ENCODE measurements at regions not wholly inside any gene's neighbourhood (a gene's known extent, or its start where the extent isn't known, plus 50 kb on each side); places are given as distances from the start of the nearest gene placed in this dataset.
A peak's percentile ranks its signal among the peaks of the same experiment; 100 is the strongest.

DNA sequence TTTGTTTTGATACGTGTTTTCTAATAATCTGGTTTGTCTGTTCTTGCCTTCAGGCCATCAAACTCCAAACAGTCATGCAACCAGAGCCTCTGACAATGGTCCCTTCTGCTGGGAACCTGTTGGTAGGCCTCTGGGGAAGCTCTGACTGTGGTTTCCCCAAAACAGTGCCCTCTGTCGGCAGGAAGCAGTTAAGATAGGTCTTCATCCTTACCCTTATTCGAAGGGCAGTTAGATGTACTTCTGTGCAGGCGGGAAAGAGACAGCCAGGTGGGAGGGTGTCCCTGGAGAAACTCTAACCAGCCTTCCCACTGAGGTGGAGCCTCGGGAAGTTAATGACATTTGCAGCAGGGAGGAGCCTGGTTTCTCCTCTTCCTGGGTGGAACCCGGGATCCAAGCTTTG is 81.6 kb upstream of the CHMP2B start:
- TF ChIP-seq JUN (IDR thresholded peaks at IDR 0.05; ENCODE audit: borderline replicate concordance, insufficient read depth, insufficient read length, low read depth) = no peak
- TF ChIP-seq, protein P1, sequence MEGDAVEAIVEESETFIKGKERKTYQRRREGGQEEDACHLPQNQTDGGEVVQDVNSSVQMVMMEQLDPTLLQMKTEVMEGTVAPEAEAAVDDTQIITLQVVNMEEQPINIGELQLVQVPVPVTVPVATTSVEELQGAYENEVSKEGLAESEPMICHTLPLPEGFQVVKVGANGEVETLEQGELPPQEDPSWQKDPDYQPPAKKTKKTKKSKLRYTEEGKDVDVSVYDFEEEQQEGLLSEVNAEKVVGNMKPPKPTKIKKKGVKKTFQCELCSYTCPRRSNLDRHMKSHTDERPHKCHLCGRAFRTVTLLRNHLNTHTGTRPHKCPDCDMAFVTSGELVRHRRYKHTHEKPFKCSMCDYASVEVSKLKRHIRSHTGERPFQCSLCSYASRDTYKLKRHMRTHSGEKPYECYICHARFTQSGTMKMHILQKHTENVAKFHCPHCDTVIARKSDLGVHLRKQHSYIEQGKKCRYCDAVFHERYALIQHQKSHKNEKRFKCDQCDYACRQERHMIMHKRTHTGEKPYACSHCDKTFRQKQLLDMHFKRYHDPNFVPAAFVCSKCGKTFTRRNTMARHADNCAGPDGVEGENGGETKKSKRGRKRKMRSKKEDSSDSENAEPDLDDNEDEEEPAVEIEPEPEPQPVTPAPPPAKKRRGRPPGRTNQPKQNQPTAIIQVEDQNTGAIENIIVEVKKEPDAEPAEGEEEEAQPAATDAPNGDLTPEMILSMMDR (IDR thresholded peaks at IDR 0.05; ENCODE audit: extremely low read depth in 1 of 2, insufficient read depth in 1 of 2, low read depth in 1 of 2, low read length in 2 of 2) = peak; percentile 11 to 22
- Histone ChIP-seq H3K9me3 (replicated peaks; ENCODE audit: control insufficient read depth, insufficient read depth, low read length) (no peaks in the 10 kb centered on the region), H4K20me1 (replicated peaks; ENCODE audit: control insufficient read depth, extremely low read depth, insufficient read depth, low read length) (no peaks in the 10 kb centered on the region), H3K9me1 (replicated peaks; ENCODE audit: control insufficient read depth, extremely low read depth, insufficient read depth, low read length) (no peaks in the 10 kb centered on the region), H3K4me1 (ENCODE audit: control insufficient read depth, extremely low read depth, insufficient read depth, low read length) (no peaks in the 10 kb centered on the region), H3K4me3 (replicated peaks in 1 of 3; ENCODE audit: insufficient read depth in 1 of 3, low read depth in 1 of 3, low read length in 3 of 3) (no peak overlapping the region), H3K4me2 (ENCODE audit: insufficient read depth, low read length) (no peak overlapping the region), H2AFZ (ENCODE audit: low read depth, low read length) (no peak overlapping the region), H3K79me2 (ENCODE audit: control insufficient read depth, insufficient read depth, low read length) (no peaks in the 10 kb centered on the region), H3K27me3 (ENCODE audit: control insufficient read depth in 2 of 2, insufficient read depth in 2 of 2, low read length in 2 of 2) (no peaks in the 10 kb centered on the region), H3K9ac (replicated peaks; ENCODE audit: extremely low read depth, insufficient read depth, low read length) (no peak overlapping the region), H3K36me3 (ENCODE audit: control insufficient read depth in 2 of 2, extremely low read depth in 1 of 2, insufficient read depth in 2 of 2, low read length in 2 of 2) (no peaks in the 10 kb centered on the region), H3K27ac (ENCODE audit: insufficient read depth, low read depth, low read length) (no peak overlapping the region)
- DNase-seq (ENCODE audit: low read depth, low spot score) (no peak), FAIRE-seq (no peak)
- dilution Hi-C loops (cut with MboI; ENCODE audit: extremely low pct_ligation_motif_present, low sequenced_read_pairs) (no loop called here), intact Hi-C loops (cut with micrococcal nuclease) (no loop called here)
- CTCF ChIA-PET = interaction anchor here (0.6 to 1.6 kb wide), 8 partner anchors 9 to 371 kb away, joined by 3 to 20 read pairs (median 3); partner anchors contain the start of gene VGLL3
- no TSS peak for BruUV-seq (replicated peaks)
- POLR2A ChIA-PET = no interaction called here

DNA sequence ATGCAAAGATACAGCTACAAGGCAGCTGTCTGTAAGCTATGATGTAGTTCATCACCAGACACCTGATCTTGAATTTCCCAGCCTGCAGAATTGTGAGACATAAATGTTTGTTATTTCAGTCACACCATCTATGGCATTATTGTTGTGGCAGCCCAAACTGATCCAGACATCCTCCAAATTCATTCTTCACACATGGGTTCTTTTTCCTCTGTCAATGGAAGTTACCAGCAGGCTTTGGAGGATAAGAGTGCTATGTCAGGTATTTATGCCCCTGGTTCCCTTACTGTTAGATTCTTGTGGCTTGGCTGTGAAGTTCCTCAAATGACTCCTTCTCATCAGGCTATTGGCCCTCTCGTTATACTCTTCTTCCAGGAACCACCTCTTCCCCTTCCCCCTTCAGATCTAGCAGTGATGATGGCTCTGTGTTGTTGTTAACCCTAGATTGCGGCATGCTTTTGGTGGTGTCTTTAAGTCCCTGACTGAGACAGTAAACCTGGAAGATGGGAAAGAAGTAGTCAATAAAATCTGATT is 91.0 kb upstream of the CHMP2B start:
- H2AFZ ChIP-seq (ENCODE audit: low read depth, low read length) = no peak overlapping the region
- no peak overlapping the region for H3K4me2 ChIP-seq (ENCODE audit: insufficient read depth, low read length)
- dilution Hi-C loops (cut with MboI; ENCODE audit: extremely low pct_ligation_motif_present, low sequenced_read_pairs) = no loop called here
- H3K9ac ChIP-seq (replicated peaks; ENCODE audit: extremely low read depth, insufficient read depth, low read length) = no peak overlapping the region
- H3K27me3 ChIP-seq (ENCODE audit: control insufficient read depth in 2 of 2, insufficient read depth in 2 of 2, low read length in 2 of 2) = no peaks in the 10 kb centered on the region
- no peak for TF ChIP-seq MYC (IDR thresholded peaks at IDR 0.05; ENCODE audit: low read depth, low read length)
- TF ChIP-seq FOS (IDR thresholded peaks at IDR 0.05; ENCODE audit: borderline replicate concordance, insufficient read depth, low read length) = no peak
- TF ChIP-seq, protein P2, sequence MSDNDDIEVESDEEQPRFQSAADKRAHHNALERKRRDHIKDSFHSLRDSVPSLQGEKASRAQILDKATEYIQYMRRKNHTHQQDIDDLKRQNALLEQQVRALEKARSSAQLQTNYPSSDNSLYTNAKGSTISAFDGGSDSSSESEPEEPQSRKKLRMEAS (IDR thresholded peaks at IDR 0.05; ENCODE audit: insufficient read depth, insufficient read length) = no peak
- TF ChIP-seq POLR2A (IDR thresholded peaks at IDR 0.05; ENCODE audit: low read depth, low read length) = no peak
- no peak for TF ChIP-seq JUN (IDR thresholded peaks at IDR 0.05; ENCODE audit: borderline replicate concordance, insufficient read depth, insufficient read length, low read depth)
- no peak for TF ChIP-seq GATA2 (IDR thresholded peaks at IDR 0.05; ENCODE audit: insufficient read depth, insufficient read length, low read depth, low read length)
- TF ChIP-seq EZH2 (IDR thresholded peaks at IDR 0.05; ENCODE audit: borderline replicate concordance, low read depth, low read length, severe bottlenecking) = no peak
- TF ChIP-seq, protein P1 (IDR thresholded peaks at IDR 0.05; ENCODE audit: extremely low read depth in 1 of 2, insufficient read depth in 1 of 2, low read depth in 1 of 2, low read length in 2 of 2) = no peak
- TF ChIP-seq POLR2AphosphoS5 (IDR thresholded peaks at IDR 0.05; ENCODE audit: insufficient read depth, low read depth, low read length) = no peak
- H3K27ac ChIP-seq (ENCODE audit: insufficient read depth, low read depth, low read length) = no peak overlapping the region
- H3K4me1 ChIP-seq (ENCODE audit: control insufficient read depth, extremely low read depth, insufficient read depth, low read length) = no peaks in the 10 kb centered on the region
- FAIRE-seq (no peak), DNase-seq (ENCODE audit: low read depth, low spot score) (no peak)
- ChIA-PET CTCF (no interaction called here), POLR2A (no interaction called here)
- no peaks in the 10 kb centered on the region for H4K20me1 ChIP-seq (replicated peaks; ENCODE audit: control insufficient read depth, extremely low read depth, insufficient read depth, low read length)
- no peak overlapping the region for H3K4me3 ChIP-seq (replicated peaks in 1 of 3; ENCODE audit: insufficient read depth in 1 of 3, low read depth in 1 of 3, low read length in 3 of 3)
- intact Hi-C loops (cut with micrococcal nuclease) = no loop called here
- H3K79me2 ChIP-seq (ENCODE audit: control insufficient read depth, insufficient read depth, low read length) = no peaks in the 10 kb centered on the region
- no peaks in the 10 kb centered on the region for H3K36me3 ChIP-seq (ENCODE audit: control insufficient read depth in 2 of 2, extremely low read depth in 1 of 2, insufficient read depth in 2 of 2, low read length in 2 of 2)
- no peaks in the 10 kb centered on the region for H3K9me3 ChIP-seq (replicated peaks; ENCODE audit: control insufficient read depth, insufficient read depth, low read length)
- H3K9me1 ChIP-seq (replicated peaks; ENCODE audit: control insufficient read depth, extremely low read depth, insufficient read depth, low read length) = no peaks in the 10 kb centered on the region
- no TSS peak for BruUV-seq (replicated peaks)
